ENCODE measurements at regions not wholly inside any gene's neighbourhood (a gene's known extent, or its start where the extent isn't known, plus 50 kb on each side); places are given as distances from the start of the nearest gene placed in this dataset.

GRCh38 chr3:64392001-64392400 lies 166.7 kb upstream of the PRICKLE2 start:
- TF ChIP-seq CCAR2 (optimal IDR thresholded peaks at IDR 0.05; ENCODE audit: low read depth, low read length) (no peak), NFE2L2 (IDR thresholded peaks at IDR 0.05; ENCODE audit: low read length) (no peak), ZBTB3 (CRISPR knock-in tag; IDR thresholded peaks at IDR 0.05; ENCODE audit: borderline replicate concordance, low read depth) (no peak), RAD21 (CRISPR knock-in tag; IDR thresholded peaks at IDR 0.05) (no peak), ZBTB7A (CRISPR knock-in tag; IDR thresholded peaks at IDR 0.05) (no peak), GATAD2A (CRISPR knock-in tag; IDR thresholded peaks at IDR 0.05) (no peak), U2AF2 (IDR thresholded peaks at IDR 0.05; ENCODE audit: low read depth, low read length) (no peak), ZNF230 (CRISPR knock-in tag; IDR thresholded peaks at IDR 0.05) (no peak), ZNF543 (CRISPR knock-in tag; IDR thresholded peaks at IDR 0.05) (no peak), ZZZ3 (CRISPR knock-in tag; IDR thresholded peaks at IDR 0.05; ENCODE audit: borderline replicate concordance) (no peak), TFDP2 (CRISPR knock-in tag; IDR thresholded peaks at IDR 0.05) (no peak), ZNF331 (CRISPR knock-in tag; IDR thresholded peaks at IDR 0.05) (no peak), ZBTB49 (CRISPR knock-in tag; IDR thresholded peaks at IDR 0.05; ENCODE audit: borderline replicate concordance) (no peak), DPF2 (CRISPR knock-in tag; IDR thresholded peaks at IDR 0.05; ENCODE audit: borderline replicate concordance, low read depth) (no peak), ZNF597 (CRISPR knock-in tag; IDR thresholded peaks at IDR 0.05) (no peak)
- TF ChIP-seq, protein P1, sequence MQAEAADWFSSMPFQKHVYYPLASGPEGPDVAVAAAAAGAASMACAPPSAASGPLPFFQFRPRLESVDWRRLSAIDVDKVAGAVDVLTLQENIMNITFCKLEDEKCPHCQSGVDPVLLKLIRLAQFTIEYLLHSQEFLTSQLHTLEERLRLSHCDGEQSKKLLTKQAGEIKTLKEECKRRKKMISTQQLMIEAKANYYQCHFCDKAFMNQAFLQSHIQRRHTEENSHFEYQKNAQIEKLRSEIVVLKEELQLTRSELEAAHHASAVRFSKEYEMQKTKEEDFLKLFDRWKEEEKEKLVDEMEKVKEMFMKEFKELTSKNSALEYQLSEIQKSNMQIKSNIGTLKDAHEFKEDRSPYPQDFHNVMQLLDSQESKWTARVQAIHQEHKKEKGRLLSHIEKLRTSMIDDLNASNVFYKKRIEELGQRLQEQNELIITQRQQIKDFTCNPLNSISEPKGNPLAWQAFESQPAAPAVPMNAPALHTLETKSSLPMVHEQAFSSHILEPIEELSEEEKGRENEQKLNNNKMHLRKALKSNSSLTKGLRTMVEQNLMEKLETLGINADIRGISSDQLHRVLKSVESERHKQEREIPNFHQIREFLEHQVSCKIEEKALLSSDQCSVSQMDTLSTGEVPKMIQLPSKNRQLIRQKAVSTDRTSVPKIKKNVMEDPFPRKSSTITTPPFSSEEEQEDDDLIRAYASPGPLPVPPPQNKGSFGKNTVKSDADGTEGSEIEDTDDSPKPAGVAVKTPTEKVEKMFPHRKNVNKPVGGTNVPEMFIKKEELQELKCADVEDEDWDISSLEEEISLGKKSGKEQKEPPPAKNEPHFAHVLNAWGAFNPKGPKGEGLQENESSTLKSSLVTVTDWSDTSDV (CRISPR knock-in tag; IDR thresholded peaks at IDR 0.05): no peak
- TF ChIP-seq, protein P2, sequence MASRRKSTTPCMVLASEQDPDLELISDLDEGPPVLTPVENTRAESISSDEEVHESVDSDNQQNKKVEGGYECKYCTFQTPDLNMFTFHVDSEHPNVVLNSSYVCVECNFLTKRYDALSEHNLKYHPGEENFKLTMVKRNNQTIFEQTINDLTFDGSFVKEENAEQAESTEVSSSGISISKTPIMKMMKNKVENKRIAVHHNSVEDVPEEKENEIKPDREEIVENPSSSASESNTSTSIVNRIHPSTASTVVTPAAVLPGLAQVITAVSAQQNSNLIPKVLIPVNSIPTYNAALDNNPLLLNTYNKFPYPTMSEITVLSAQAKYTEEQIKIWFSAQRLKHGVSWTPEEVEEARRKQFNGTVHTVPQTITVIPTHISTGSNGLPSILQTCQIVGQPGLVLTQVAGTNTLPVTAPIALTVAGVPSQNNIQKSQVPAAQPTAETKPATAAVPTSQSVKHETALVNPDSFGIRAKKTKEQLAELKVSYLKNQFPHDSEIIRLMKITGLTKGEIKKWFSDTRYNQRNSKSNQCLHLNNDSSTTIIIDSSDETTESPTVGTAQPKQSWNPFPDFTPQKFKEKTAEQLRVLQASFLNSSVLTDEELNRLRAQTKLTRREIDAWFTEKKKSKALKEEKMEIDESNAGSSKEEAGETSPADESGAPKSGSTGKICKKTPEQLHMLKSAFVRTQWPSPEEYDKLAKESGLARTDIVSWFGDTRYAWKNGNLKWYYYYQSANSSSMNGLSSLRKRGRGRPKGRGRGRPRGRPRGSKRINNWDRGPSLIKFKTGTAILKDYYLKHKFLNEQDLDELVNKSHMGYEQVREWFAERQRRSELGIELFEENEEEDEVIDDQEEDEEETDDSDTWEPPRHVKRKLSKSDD (CRISPR knock-in tag; IDR thresholded peaks at IDR 0.05; ENCODE audit: low read depth): no peak
- CTCF ChIA-PET (ENCODE audit: low intra/inter-chr PET ratio, low total read pairs): no interaction called here

More at GRCh38 chr3:64392001-64392400, 166.7 kb upstream of the PRICKLE2 start:
- H3K79me2 ChIP-seq (ENCODE audit: insufficient read depth, low read length): no peaks in the 10 kb centered on the region
- H3K27me3 ChIP-seq (ENCODE audit: control insufficient read depth in 1 of 2, insufficient read depth in 2 of 2, low read length in 2 of 2): no peaks in the 10 kb centered on the region
- in situ Hi-C loops (cut with HindIII; ENCODE audit: extremely low pct_ligation_motif_present, low pct_unique_long_range_greater_than_20kb): no loop called here
- no peaks in the 10 kb centered on the region for H3K4me1 ChIP-seq (ENCODE audit: insufficient read depth, low read length)
- no peaks in the 10 kb centered on the region for H3K36me3 ChIP-seq (replicated peaks in 1 of 2; ENCODE audit: control insufficient read depth in 1 of 2, insufficient read depth in 2 of 2, low read length in 2 of 2)
- no peak overlapping the region for H3K27ac ChIP-seq (ENCODE audit: extremely low read length, insufficient read depth, low read length)
- ATAC-seq (no peak), FAIRE-seq (no peak), DNase-seq (ENCODE audit: low spot score) (no peak)
- H3K9ac ChIP-seq (ENCODE audit: insufficient read depth, low read depth, low read length): no peak overlapping the region
- H3K4me2 ChIP-seq (ENCODE audit: low read depth, low read length): no peak overlapping the region
- WGBS (ENCODE audit: low lambda C conversion rate): 57% methylated on average over 6 of the region's 6 CpGs
- POLR2A ChIA-PET: no interaction called here
- intact Hi-C loops (cut with micrococcal nuclease; ENCODE audit: unreplicated experiment): no loop called here
- H4K20me1 ChIP-seq (ENCODE audit: insufficient read depth, low read length): no peaks in the 10 kb centered on the region
- no TSS peak for BruUV-seq (replicated peaks)
- H3K4me3 ChIP-seq (replicated peaks in 1 of 3; ENCODE audit: insufficient read depth in 1 of 3, low read depth in 2 of 3, low read length in 3 of 3): no peak overlapping the region
- no peaks in the 10 kb centered on the region for H3K9me3 ChIP-seq (ENCODE audit: low read length)
- no peak overlapping the region for H2AFZ ChIP-seq (ENCODE audit: low read length)

Measured in HepG2 (cell line).